MM.1S (cell line): ENCODE measurements at regions not wholly inside any gene's neighbourhood (a gene's known extent, or its start where the extent isn't known, plus 50 kb on each side); places are given as distances from the start of the nearest gene placed in this dataset.

Source experiments
- CTCF ChIP-seq: fragments of 300-600 bp; sonication (generic); IDR thresholded peaks from 2 replicates; pipeline ENCODE4 v1.5.1; 2016; ENCODE audit warnings: antibody characterized with exemption, low read length, mixed read lengths
- EZH2 ChIP-seq: fragments of 300-600 bp; sonication (generic); optimal IDR thresholded peaks from 2 replicates; pipeline ENCODE3; 2017; ENCODE audit warnings: low read depth, mild to moderate bottlenecking, antibody characterized with exemption, low read length, mixed read lengths

GRCh38 chr13:55553701-55554100 lies 1587.0 kb upstream of the PRR20A start:
- TF ChIP-seq EZH2 (no peak), CTCF (no peak)
